A673 (cell line): ENCODE measurements at regions not wholly inside any gene's neighbourhood (a gene's known extent, or its start where the extent isn't known, plus 50 kb on each side); places are given as distances from the start of the nearest gene placed in this dataset.
"Not testable (repeated sequence)": the region's sequence is repeated elsewhere in the genome, so short reads cannot be mapped to it uniquely, and the experiment has no call there.

Experiments
- BruUV-seq: library from RNA; stranded (reverse); fragments of 400-500 nt; replicated peaks from 2 replicates; lab custom pipeline; 2021; lab: Mats Ljungman, UMichigan
- CTCF ChIA-PET: fragments of 300-600 bp; sonication (Branson Sonifier 250); formaldehyde crosslinking; loops from one replicate; lab custom pipeline; 2022; ENCODE audit warnings: antibody characterized with exemption; lab: Charles Lee
- POLR2A ChIA-PET: fragments of 300-600 bp; sonication (Branson Sonifier 250); formaldehyde crosslinking; loops from one replicate; lab custom pipeline; 2022; ENCODE audit warnings: antibody characterized with exemption; ENCODE audit not compliant: low non-redundant PET; lab: Charles Lee
- DNase-seq: peaks from one replicate; pipeline ENCODE4 v3.0.0-alpha.2; 2015; ENCODE audit warnings: low spot score
- H3K27ac ChIP-seq: fragments of 200-600 bp; sonication (generic); 2 replicates; pipeline ENCODE4 v1.5.1; 2016; ENCODE audit warnings: mixed run types, low read depth, mild to moderate bottlenecking, mixed read lengths, antibody characterized with exemption, low read length; ENCODE audit not compliant: poor library complexity, severe bottlenecking
- H3K27me3 ChIP-seq: fragments of 200-600 bp; sonication (generic); replicated peaks from 2 replicates; pipeline ENCODE4 v1.6.1; 2017; ENCODE audit warnings: mixed run types, low read depth, mild to moderate bottlenecking, mixed read lengths, antibody characterized with exemption, low read length; ENCODE audit not compliant: insufficient read depth, poor library complexity
- H3K36me3 ChIP-seq: fragments of 200-600 bp; sonication (generic); 2 replicates; pipeline ENCODE4 v1.6.1; 2016; ENCODE audit warnings: mixed run types, mild to moderate bottlenecking, mixed read lengths, antibody characterized with exemption, low read length; ENCODE audit not compliant: insufficient read depth, poor library complexity, severe bottlenecking
- H3K4me1 ChIP-seq: fragments of 200-600 bp; sonication (generic); 2 replicates; pipeline ENCODE4 v1.6.1; 2017; ENCODE audit warnings: mixed run types, mild to moderate bottlenecking, mixed read lengths, antibody characterized with exemption, low read length; ENCODE audit not compliant: insufficient read depth, poor library complexity, severe bottlenecking
- H3K4me3 ChIP-seq: fragments of 200-600 bp; sonication (generic); 2 replicates; pipeline ENCODE4 v1.5.1; 2016; ENCODE audit warnings: low read depth, mixed run types, mild to moderate bottlenecking, mixed read lengths, low read length; ENCODE audit not compliant: poor library complexity, severe bottlenecking
- H3K9me3 ChIP-seq: fragments of 200-600 bp; sonication (generic); 2 replicates; pipeline ENCODE4 v1.6.1; 2016; ENCODE audit warnings: mixed run types, low read depth, mild to moderate bottlenecking, mixed read lengths, antibody characterized with exemption, low read length; ENCODE audit not compliant: poor library complexity, severe bottlenecking
- EZH2 ChIP-seq: fragments of 200-600 bp; sonication (generic); IDR thresholded peaks from 2 replicates; pipeline ENCODE4 v1.6.1; 2017; ENCODE audit warnings: borderline replicate concordance, low read depth, mild to moderate bottlenecking, mixed read lengths, antibody characterized with exemption, low read length; ENCODE audit not compliant: poor library complexity, severe bottlenecking
- intact Hi-C: fragments of 100-400 bp; cut with micrococcal nuclease; formaldehyde crosslinking; loops from one replicate; pipeline ENCODE4 v1.10.0; 2022; ENCODE audit not compliant: unreplicated experiment
- TF ChIP-seq, protein P1 (sequence below): fragments of 300-800, 200-600 bp; sonication (generic); conservative IDR thresholded peaks from 2 replicates; pipeline ENCODE4 v1.5.1; 2017; ENCODE audit warnings: low read depth, mild to moderate bottlenecking, antibody characterized with exemption, low read length, moderate library complexity, mixed read lengths

GRCh38 chr15:20280933-20281463 lies 260.6 kb downstream of the GOLGA6L6 start:
- Histone ChIP-seq H3K4me1 (no peaks in the 10 kb centered on the region), H3K36me3 (no peaks in the 10 kb centered on the region), H3K4me3 (no peak overlapping the region), H3K27me3 (no peaks in the 10 kb centered on the region), H3K27ac (no peak overlapping the region), H3K9me3 (peaks cover 87% of the 10 kb centered on the region)
- ChIA-PET CTCF (no interaction called here), POLR2A (no interaction called here)
- BruUV-seq, result no TSS peak
- intact Hi-C loops, result loop anchor here (2.0 kb wide), 1 partner anchor 18 kb away; no protein-coding TSS in a partner anchor
- DNase-seq, result no peak
- TF ChIP-seq EZH2, result no peak
- TF ChIP-seq, protein P1, sequence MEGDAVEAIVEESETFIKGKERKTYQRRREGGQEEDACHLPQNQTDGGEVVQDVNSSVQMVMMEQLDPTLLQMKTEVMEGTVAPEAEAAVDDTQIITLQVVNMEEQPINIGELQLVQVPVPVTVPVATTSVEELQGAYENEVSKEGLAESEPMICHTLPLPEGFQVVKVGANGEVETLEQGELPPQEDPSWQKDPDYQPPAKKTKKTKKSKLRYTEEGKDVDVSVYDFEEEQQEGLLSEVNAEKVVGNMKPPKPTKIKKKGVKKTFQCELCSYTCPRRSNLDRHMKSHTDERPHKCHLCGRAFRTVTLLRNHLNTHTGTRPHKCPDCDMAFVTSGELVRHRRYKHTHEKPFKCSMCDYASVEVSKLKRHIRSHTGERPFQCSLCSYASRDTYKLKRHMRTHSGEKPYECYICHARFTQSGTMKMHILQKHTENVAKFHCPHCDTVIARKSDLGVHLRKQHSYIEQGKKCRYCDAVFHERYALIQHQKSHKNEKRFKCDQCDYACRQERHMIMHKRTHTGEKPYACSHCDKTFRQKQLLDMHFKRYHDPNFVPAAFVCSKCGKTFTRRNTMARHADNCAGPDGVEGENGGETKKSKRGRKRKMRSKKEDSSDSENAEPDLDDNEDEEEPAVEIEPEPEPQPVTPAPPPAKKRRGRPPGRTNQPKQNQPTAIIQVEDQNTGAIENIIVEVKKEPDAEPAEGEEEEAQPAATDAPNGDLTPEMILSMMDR, result no peak

DNA sequence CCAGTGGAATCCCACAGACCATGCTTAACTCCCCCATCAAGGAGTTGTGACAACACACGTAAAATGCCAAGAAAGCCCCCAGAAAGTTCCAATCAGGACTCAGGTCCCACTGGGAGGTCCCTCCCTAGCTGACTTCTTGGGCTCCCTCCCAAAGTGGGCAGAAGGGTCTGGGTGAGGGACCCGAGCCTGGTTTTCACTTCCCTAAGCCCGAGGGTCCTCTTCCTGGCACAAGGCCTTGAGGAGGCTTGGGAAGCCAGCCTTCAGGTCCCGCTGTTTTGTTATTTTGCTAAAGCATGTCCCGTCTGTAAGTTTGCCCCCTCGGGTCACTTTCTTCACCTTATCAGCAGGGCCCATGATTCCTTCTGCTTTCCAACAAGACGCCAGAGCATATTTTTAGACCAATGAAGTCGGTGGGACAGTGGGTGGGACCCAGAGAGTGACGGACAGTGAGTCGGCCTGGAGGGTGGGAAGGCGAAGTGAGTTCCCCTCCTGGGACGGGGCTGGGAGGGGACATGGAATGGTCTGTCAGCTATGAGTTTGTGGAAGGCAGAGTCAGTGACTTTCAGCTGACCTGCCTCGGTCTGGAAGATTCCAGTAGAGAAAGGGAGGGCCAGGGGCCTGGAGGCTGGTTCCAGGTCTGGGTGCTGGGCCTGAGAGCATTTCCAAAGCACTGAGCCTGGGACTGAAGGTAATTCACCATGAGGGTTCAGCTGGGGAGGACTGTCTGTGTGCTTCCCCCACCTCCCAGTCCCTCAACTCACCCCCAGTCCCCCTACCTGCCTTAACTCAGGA lies 261.3 kb downstream of the GOLGA6L6 start:
- DNase-seq, H3K4me3 ChIP-seq, H3K27ac ChIP-seq, CTCF ChIA-PET, BruUV-seq, H3K27me3 ChIP-seq, POLR2A ChIA-PET, H3K4me1 ChIP-seq, H3K36me3 ChIP-seq: not testable (repeated sequence)
- intact Hi-C loops, result loop anchor here (2.0 kb wide), 1 partner anchor 18 kb away; no protein-coding TSS in a partner anchor
- peaks cover 80% of the 10 kb centered on the region for H3K9me3 ChIP-seq

DNA sequence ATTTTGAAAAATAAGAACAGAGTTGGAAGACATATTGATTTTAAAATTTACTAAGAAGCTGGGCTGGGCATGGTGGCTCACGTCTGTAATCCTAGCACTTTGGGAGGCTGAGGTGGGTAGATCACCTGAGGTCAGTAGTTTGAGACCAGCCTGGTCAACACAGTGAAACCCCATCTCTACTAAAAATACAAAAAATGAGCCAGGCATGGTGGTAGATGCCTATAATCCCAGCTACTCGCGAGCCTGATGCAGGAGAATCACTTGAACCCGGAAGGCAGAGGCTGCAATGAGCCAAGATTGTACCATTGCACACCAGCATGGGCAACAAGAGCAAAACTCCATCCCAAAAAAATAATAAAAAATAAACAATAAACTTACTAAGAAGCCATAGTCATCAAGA lies 262.5 kb downstream of the GOLGA6L6 start:
- CTCF ChIA-PET, result interaction anchor here (0.7 kb wide), 1 partner anchor 24 kb away, joined by 3 read pairs; no protein-coding TSS in a partner anchor
- H3K36me3 ChIP-seq, H3K4me3 ChIP-seq, POLR2A ChIA-PET, H3K27ac ChIP-seq, intact Hi-C loops, DNase-seq, H3K4me1 ChIP-seq, H3K27me3 ChIP-seq, BruUV-seq: not testable (repeated sequence)
- H3K9me3 ChIP-seq, result peaks cover 80% of the 10 kb centered on the region

DNA sequence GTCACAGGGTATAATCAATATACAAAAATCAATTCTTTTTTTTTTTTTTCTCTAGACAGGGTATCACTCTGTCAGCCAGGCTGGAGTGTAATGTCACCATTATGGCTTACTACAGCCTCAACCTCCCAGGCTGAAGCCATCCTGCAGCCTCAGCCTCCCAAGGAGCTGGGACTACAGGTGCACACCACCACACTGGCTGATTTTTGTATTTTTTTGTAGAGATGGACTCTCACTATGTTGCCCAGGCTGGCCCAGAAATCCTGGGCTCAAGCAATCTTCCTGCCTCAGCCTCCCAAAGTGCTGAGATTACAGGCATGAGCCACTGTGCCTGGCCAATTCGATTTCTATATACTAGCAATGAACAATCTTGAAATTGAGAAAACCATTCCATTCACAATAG lies 263.2 kb downstream of the GOLGA6L6 start:
- POLR2A ChIA-PET, H3K4me3 ChIP-seq, H3K36me3 ChIP-seq, DNase-seq, H3K4me1 ChIP-seq, H3K27ac ChIP-seq, intact Hi-C loops, H3K27me3 ChIP-seq, BruUV-seq: not testable (repeated sequence)
- H3K9me3 ChIP-seq, result peaks cover 81% of the 10 kb centered on the region
- CTCF ChIA-PET, result interaction anchor here (0.7 kb wide), 1 partner anchor 24 kb away, joined by 3 read pairs; no protein-coding TSS in a partner anchor

- DNase-seq, H3K27ac ChIP-seq, BruUV-seq, H3K36me3 ChIP-seq, intact Hi-C loops, H3K27me3 ChIP-seq, H3K4me3 ChIP-seq, POLR2A ChIA-PET, CTCF ChIA-PET, H3K4me1 ChIP-seq: not testable (repeated sequence)
- H3K9me3 ChIP-seq, result peaks cover 81% of the 10 kb centered on the region
Measured at GRCh38 chr15:20277451-20277850, 264.1 kb downstream of the GOLGA6L6 start.

GRCh38 chr15:20276312-20277114 lies 265.1 kb downstream of the GOLGA6L6 start:
- POLR2A ChIA-PET, H3K27ac ChIP-seq, BruUV-seq, H3K4me3 ChIP-seq, CTCF ChIA-PET, intact Hi-C loops, H3K27me3 ChIP-seq, DNase-seq, H3K4me1 ChIP-seq, H3K36me3 ChIP-seq: not testable (repeated sequence)
- peaks cover 82% of the 10 kb centered on the region for H3K9me3 ChIP-seq
